Cardiac fibroblast (primary cell): ENCODE measurements at regions not wholly inside any gene's neighbourhood (a gene's known extent, or its start where the extent isn't known, plus 50 kb on each side); places are given as distances from the start of the nearest gene placed in this dataset.
"Not testable (repeated sequence)": the region's sequence is repeated elsewhere in the genome, so short reads cannot be mapped to it uniquely, and the experiment has no call there.

ENCODE experiments used
- DNase-seq, 2 donors: peaks; one replicate each; pipeline versions ENCODE4 v3.0.0 to v3.0.0-alpha.2; 2010; ENCODE audit warnings: low read depth in 2 of 2
- H3K4me3 ChIP-seq, 2 donors: replicated peaks in 1 of 2; 1 replicate in 1 of 2; 2 replicates in 1 of 2; pipeline ENCODE4 v1.5.1; 2011; ENCODE audit warnings: low read depth in 2 of 2, low read length in 2 of 2, mild to moderate bottlenecking in 2 of 2, moderate library complexity in 1 of 2
- CTCF ChIP-seq: IDR thresholded peaks from one replicate; pipeline ENCODE4 v1.5.1; 2011; ENCODE audit warnings: low read depth, mild to moderate bottlenecking, low read length, inconsistent platforms

- TF ChIP-seq CTCF = no peak
- DNase-seq = no peak
- no peak overlapping the region for H3K4me3 ChIP-seq
Measured at GRCh38 chr3:154926721-154927120, 153.4 kb upstream of the MME start.

- no peak overlapping the region for H3K4me3 ChIP-seq
- no peak for DNase-seq
- TF ChIP-seq CTCF = no peak
Measured at GRCh38 chr3:154921351-154921750, 158.8 kb upstream of the MME start.

GRCh38 chr3:154919226-154919625 lies 160.9 kb upstream of the MME start:
- DNase-seq = no peak
- TF ChIP-seq CTCF = no peak
- no peak overlapping the region for H3K4me3 ChIP-seq

- H3K4me3 ChIP-seq = no peak overlapping the region
- peak; percentile 54 for TF ChIP-seq CTCF
- peak; percentile 55 to 63 for DNase-seq
Measured at GRCh38 chr3:154904328-154904727, 175.8 kb upstream of the MME start.

- DNase-seq, H3K4me3 ChIP-seq: not testable (repeated sequence)
Measured at GRCh38 chr3:154902495-154902894, 177.6 kb upstream of the MME start.

- no peak for DNase-seq
- no peak for TF ChIP-seq CTCF
- H3K4me3 ChIP-seq = no peak overlapping the region
Measured at GRCh38 chr3:154901278-154901677, 178.8 kb upstream of the MME start.

GRCh38 chr3:154900816-154901215 lies 179.3 kb upstream of the MME start:
- peak in 1 of 2 donors; percentile 37 for DNase-seq
- no peak overlapping the region for H3K4me3 ChIP-seq
- no peak for TF ChIP-seq CTCF
